ENCODE measurements at regions not wholly inside any gene's neighbourhood (a gene's known extent, or its start where the extent isn't known, plus 50 kb on each side); places are given as distances from the start of the nearest gene placed in this dataset.

GRCh38 chr14:22107753-22108152, 434.1 kb upstream of the OR4E1 start:
- Histone ChIP-seq H3K27me3 (ENCODE audit: low read length) (peaks cover 34% of the 10 kb centered on the region), H3K36me3 (ENCODE audit: low read depth, low read length) (no peaks in the 10 kb centered on the region), H3F3A (ENCODE audit: low read length, unreplicated experiment) (no peaks in the 10 kb centered on the region), H2AFZ (ENCODE audit: low read length) (no peak overlapping the region), H3K9me3 (ENCODE audit: low read length) (no peaks in the 10 kb centered on the region), H3K4me1 (ENCODE audit: insufficient read depth, low read length) (no peaks in the 10 kb centered on the region), H3K4me3 (ENCODE audit: low read length) (no peak overlapping the region), H3K27ac (ENCODE audit: low read length) (no peak overlapping the region), H3K9me2 (replicated peaks; ENCODE audit: low read length) (no peaks in the 10 kb centered on the region), H3K79me2 (ENCODE audit: low read length) (no peaks in the 10 kb centered on the region), H4K20me1 (ENCODE audit: low read length) (no peaks in the 10 kb centered on the region), H3K4me2 (ENCODE audit: low read length) (no peak overlapping the region), H3K9ac (ENCODE audit: low read length) (no peak overlapping the region)
- ChIA-PET POLR2A (ENCODE audit: unreplicated experiment) (no interaction called here), CTCF (no interaction called here)
- BruUV-seq (replicated peaks), result no TSS peak
- intact Hi-C loops (cut with micrococcal nuclease), result no loop called here
- TF ChIP-seq EZH2 (IDR thresholded peaks at IDR 0.05; ENCODE audit: low read length, unreplicated experiment) (no peak), EZH2phosphoT487 (IDR thresholded peaks at IDR 0.05; ENCODE audit: borderline replicate concordance, low read length) (no peak), CTCF (conservative IDR thresholded peaks at IDR 0.05; ENCODE audit: low read depth, low read length) (no peak)
- DNase-seq (no peak), ATAC-seq (no peak)

GRCh38 chr14:22106700-22107697, 433.4 kb upstream of the OR4E1 start:
- TF ChIP-seq EZH2phosphoT487 (IDR thresholded peaks at IDR 0.05; ENCODE audit: borderline replicate concordance, low read length) (no peak), EZH2 (IDR thresholded peaks at IDR 0.05; ENCODE audit: low read length, unreplicated experiment) (no peak), CTCF (conservative IDR thresholded peaks at IDR 0.05; ENCODE audit: low read depth, low read length) (no peak)
- Histone ChIP-seq H3F3A (ENCODE audit: low read length, unreplicated experiment) (no peaks in the 10 kb centered on the region), H3K9me3 (ENCODE audit: low read length) (no peaks in the 10 kb centered on the region), H3K27ac (ENCODE audit: low read length) (no peak overlapping the region), H3K9ac (ENCODE audit: low read length) (no peak overlapping the region), H3K36me3 (ENCODE audit: low read depth, low read length) (no peaks in the 10 kb centered on the region), H3K9me2 (replicated peaks; ENCODE audit: low read length) (no peaks in the 10 kb centered on the region), H3K4me3 (ENCODE audit: low read length) (no peak overlapping the region), H3K4me1 (ENCODE audit: insufficient read depth, low read length) (no peaks in the 10 kb centered on the region), H3K27me3 (ENCODE audit: low read length) (peaks cover 30% of the 10 kb centered on the region), H3K4me2 (ENCODE audit: low read length) (no peak overlapping the region), H3K79me2 (ENCODE audit: low read length) (no peaks in the 10 kb centered on the region), H2AFZ (ENCODE audit: low read length) (no peak overlapping the region), H4K20me1 (ENCODE audit: low read length) (no peaks in the 10 kb centered on the region)
- ChIA-PET POLR2A (ENCODE audit: unreplicated experiment) (no interaction called here), CTCF (no interaction called here)
- DNase-seq (no peak), ATAC-seq (no peak)
- BruUV-seq (replicated peaks), result no TSS peak
- intact Hi-C loops (cut with micrococcal nuclease), result no loop called here

- no peaks in the 10 kb centered on the region for H3K9me2 ChIP-seq (replicated peaks; ENCODE audit: low read length)
- DNase-seq, result no peak
- ChIA-PET CTCF (no interaction called here), POLR2A (ENCODE audit: unreplicated experiment) (no interaction called here)
- no peak overlapping the region for H3K4me3 ChIP-seq (ENCODE audit: low read length)
- TF ChIP-seq EZH2 (IDR thresholded peaks at IDR 0.05; ENCODE audit: low read length, unreplicated experiment) (no peak), CTCF (conservative IDR thresholded peaks at IDR 0.05; ENCODE audit: low read depth, low read length) (no peak), EZH2phosphoT487 (IDR thresholded peaks at IDR 0.05; ENCODE audit: borderline replicate concordance, low read length) (no peak)
- H3K27me3 ChIP-seq (ENCODE audit: low read length), result peaks cover 30% of the 10 kb centered on the region
- H3K9me3 ChIP-seq (ENCODE audit: low read length), result no peaks in the 10 kb centered on the region
- no peaks in the 10 kb centered on the region for H3K79me2 ChIP-seq (ENCODE audit: low read length)
- no peak overlapping the region for H2AFZ ChIP-seq (ENCODE audit: low read length)
- H3K4me1 ChIP-seq (ENCODE audit: insufficient read depth, low read length), result no peaks in the 10 kb centered on the region
- no peak overlapping the region for H3K9ac ChIP-seq (ENCODE audit: low read length)
- no peaks in the 10 kb centered on the region for H4K20me1 ChIP-seq (ENCODE audit: low read length)
- no peaks in the 10 kb centered on the region for H3F3A ChIP-seq (ENCODE audit: low read length, unreplicated experiment)
- ATAC-seq, result no peak
- H3K36me3 ChIP-seq (ENCODE audit: low read depth, low read length), result no peaks in the 10 kb centered on the region
- H3K4me2 ChIP-seq (ENCODE audit: low read length), result no peak overlapping the region
- BruUV-seq (replicated peaks), result no TSS peak
- no peak overlapping the region for H3K27ac ChIP-seq (ENCODE audit: low read length)
- intact Hi-C loops (cut with micrococcal nuclease), result no loop called here
Measured at GRCh38 chr14:22105624-22106006, 432.0 kb upstream of the OR4E1 start.
